CD8-positive, alpha-beta memory T cell (primary cell): ENCODE measurements at regions not wholly inside any gene's neighbourhood (a gene's known extent, or its start where the extent isn't known, plus 50 kb on each side); places are given as distances from the start of the nearest gene placed in this dataset.
"Not testable (repeated sequence)": the region's sequence is repeated elsewhere in the genome, so short reads cannot be mapped to it uniquely, and the experiment has no call there.

Source experiments
- CTCF ChIA-PET: fragments of 350-600 bp; sonication (Branson Sonifier 250); formaldehyde crosslinking; loops from one replicate; lab custom pipeline; 2021; ENCODE audit warnings: antibody characterized with exemption; lab: Charles Lee
- POLR2A ChIA-PET: fragments of 350-600 bp; sonication (Branson Sonifier 250); formaldehyde crosslinking; loops from one replicate; lab custom pipeline; 2021; ENCODE audit warnings: antibody characterized with exemption; lab: Charles Lee
- DNase-seq, 5 donors: peaks; one replicate each; pipeline versions ENCODE4 v3.0.0 to v3.0.0-alpha.2; 2020 to 2022; ENCODE audit warnings: mixed read lengths in 1 of 5
- H3K27ac ChIP-seq: one replicate; pipeline ENCODE4 v1.7.0; 2013; ENCODE audit warnings: low read depth, mild to moderate bottlenecking, low read length, moderate library complexity
- H3K27me3 ChIP-seq: 2 replicates; pipeline ENCODE4 v1.7.0; 2013; ENCODE audit warnings: low read length, mild to moderate bottlenecking; ENCODE audit not compliant: insufficient read depth, poor library complexity, severe bottlenecking
- H3K36me3 ChIP-seq: 2 replicates; pipeline ENCODE4 v1.7.0; 2013; ENCODE audit warnings: mild to moderate bottlenecking, low read length, moderate library complexity; ENCODE audit not compliant: insufficient read depth
- H3K4me1 ChIP-seq: 2 replicates; pipeline ENCODE4 v1.7.0; 2013; ENCODE audit warnings: mild to moderate bottlenecking, low read length, moderate library complexity; ENCODE audit not compliant: insufficient read depth
- H3K4me3 ChIP-seq: 2 replicates; pipeline ENCODE4 v1.7.0; 2013; ENCODE audit warnings: mild to moderate bottlenecking, low read length
- H3K9me3 ChIP-seq: 2 replicates; pipeline ENCODE4 v1.7.0; 2013; ENCODE audit warnings: mild to moderate bottlenecking, low read length
- H3K27ac Mint-ChIP-seq, 8 donors: one replicate each; pipeline ENCODE4 v1.8.0; 2020 to 2021; ENCODE audit warnings: mixed read lengths in 8 of 8, mild to moderate bottlenecking in 6 of 8, inconsistent platforms in 3 of 8, moderate library complexity in 3 of 8
- H3K27me3 Mint-ChIP-seq, 2 donors: one replicate each; pipeline ENCODE4 v1.8.0; 2020 to 2021; ENCODE audit warnings: mixed read lengths in 2 of 2, mild to moderate bottlenecking in 1 of 2, moderate library complexity in 1 of 2
- H3K36me3 Mint-ChIP-seq, 3 donors: one replicate each; pipeline ENCODE4 v1.8.0; 2020 to 2021; ENCODE audit warnings: mixed read lengths in 3 of 3, inconsistent platforms in 1 of 3, mild to moderate bottlenecking in 1 of 3
- H3K4me1 Mint-ChIP-seq, 3 donors: one replicate each; pipeline ENCODE4 v1.8.0; 2020 to 2021; ENCODE audit warnings: mixed read lengths in 3 of 3, inconsistent platforms in 1 of 3, mild to moderate bottlenecking in 1 of 3
- H3K4me3 Mint-ChIP-seq, 7 donors: one replicate each; pipeline ENCODE4 v1.8.0; 2020 to 2021; ENCODE audit warnings: mixed read lengths in 7 of 7, mild to moderate bottlenecking in 6 of 7, moderate library complexity in 4 of 7, inconsistent platforms in 2 of 7
- H3K9me3 Mint-ChIP-seq, 5 donors: one replicate each; pipeline ENCODE4 v1.8.0; 2020 to 2022; ENCODE audit warnings: mixed read lengths in 5 of 5, mild to moderate bottlenecking in 3 of 5, moderate library complexity in 2 of 5, inconsistent platforms in 1 of 5

GRCh38 chr5:69907941-69908340 is 117.1 kb upstream of the SERF1B start:
- POLR2A ChIA-PET: not testable (repeated sequence)

GRCh38 chr5:69913771-69914170 is 111.3 kb upstream of the SERF1B start:
- H3K4me3 Mint-ChIP-seq, H3K9me3 Mint-ChIP-seq, DNase-seq, POLR2A ChIA-PET, H3K27me3 ChIP-seq, H3K36me3 ChIP-seq, H3K4me3 ChIP-seq, H3K4me1 ChIP-seq, H3K9me3 ChIP-seq, H3K36me3 Mint-ChIP-seq, H3K27ac ChIP-seq, H3K27me3 Mint-ChIP-seq, CTCF ChIA-PET, H3K4me1 Mint-ChIP-seq, H3K27ac Mint-ChIP-seq: not testable (repeated sequence)

More at GRCh38 chr5:69907941-69908340, 117.1 kb upstream of the SERF1B start:
- H3K4me3 ChIP-seq, H3K4me3 Mint-ChIP-seq, CTCF ChIA-PET, H3K27ac Mint-ChIP-seq, H3K36me3 Mint-ChIP-seq, H3K27me3 Mint-ChIP-seq, H3K4me1 ChIP-seq, H3K27ac ChIP-seq, H3K36me3 ChIP-seq, H3K9me3 ChIP-seq, H3K4me1 Mint-ChIP-seq, H3K27me3 ChIP-seq, H3K9me3 Mint-ChIP-seq: not testable (repeated sequence)
- peak in 1 of 5 donors; percentile 0 for DNase-seq
